Right atrium auricular region (tissue), 2 donors: ENCODE measurements at regions not wholly inside any gene's neighbourhood (a gene's known extent, or its start where the extent isn't known, plus 50 kb on each side); places are given as distances from the start of the nearest gene placed in this dataset.

Experiments
- DNase-seq: peaks from one replicate; pipeline ENCODE4 v3.0.0-alpha.2; 2019; ENCODE audit warnings: low spot score
- H3K27ac ChIP-seq, 2 donors: fragments of 200-600 bp; sonication (generic); 1 replicate in 1 of 2; 2 replicates in 1 of 2; pipeline ENCODE4 v1.5.1; 2016 to 2019
- H3K27me3 ChIP-seq, 2 donors: fragments of 200-600 bp; sonication (generic); one replicate each; pipeline versions ENCODE4 v1.5.1 to v1.6.0; 2017 to 2019
- H3K36me3 ChIP-seq: fragments of 200-600 bp; sonication (generic); one replicate; pipeline ENCODE4 v1.5.1; 2016
- H3K4me1 ChIP-seq, 2 donors: fragments of 200-600 bp; sonication (generic); one replicate each; pipeline versions ENCODE4 v1.5.1 to v1.6.0; 2017 to 2019
- H3K4me3 ChIP-seq, 2 donors: fragments of 200-600 bp; sonication (generic); 1 replicate in 1 of 2; 2 replicates in 1 of 2; pipeline ENCODE4 v1.5.1; 2017 to 2019; ENCODE audit warnings: mild to moderate bottlenecking in 1 of 2, moderate library complexity in 1 of 2
- H3K9me3 ChIP-seq, 2 donors: fragments of 200-600 bp; sonication (generic); one replicate each; pipeline ENCODE4 v1.5.1; 2019
- TF ChIP-seq, protein P1 (sequence below), 2 donors: fragments of 200-600 bp; sonication (generic); IDR thresholded peaks; one replicate each; pipeline ENCODE4 v1.5.1; 2019; ENCODE audit warnings: antibody characterized with exemption in 2 of 2

DNA sequence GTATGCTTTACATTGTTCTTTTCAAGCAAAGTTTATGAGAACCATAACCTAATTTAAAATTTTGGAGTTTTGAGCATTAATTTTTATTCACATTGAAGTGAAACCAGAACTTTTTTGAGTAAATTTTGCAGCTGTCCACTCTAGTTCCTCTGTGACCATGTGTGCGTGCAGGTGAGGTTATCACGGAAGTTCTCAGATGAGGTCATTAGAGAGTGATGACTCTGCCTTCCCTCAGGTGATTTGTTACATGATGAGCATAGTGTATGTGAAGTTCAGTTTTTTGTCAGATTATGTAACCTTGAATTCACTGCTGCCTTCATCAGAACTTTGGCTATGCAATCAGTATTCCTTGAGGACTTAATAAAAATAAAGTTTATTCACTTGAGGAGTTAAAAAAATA is 828.2 kb downstream of the ADGRL2 start:
- no peaks in the 10 kb centered on the region for H3K27me3 ChIP-seq
- no peaks in the 10 kb centered on the region for H3K36me3 ChIP-seq
- no peak overlapping the region for H3K27ac ChIP-seq
- H3K9me3 ChIP-seq, result peaks cover 0 to 19% of the 10 kb centered on the region in 2 donors
- H3K4me1 ChIP-seq, result no peaks in the 10 kb centered on the region
- TF ChIP-seq, protein P1, sequence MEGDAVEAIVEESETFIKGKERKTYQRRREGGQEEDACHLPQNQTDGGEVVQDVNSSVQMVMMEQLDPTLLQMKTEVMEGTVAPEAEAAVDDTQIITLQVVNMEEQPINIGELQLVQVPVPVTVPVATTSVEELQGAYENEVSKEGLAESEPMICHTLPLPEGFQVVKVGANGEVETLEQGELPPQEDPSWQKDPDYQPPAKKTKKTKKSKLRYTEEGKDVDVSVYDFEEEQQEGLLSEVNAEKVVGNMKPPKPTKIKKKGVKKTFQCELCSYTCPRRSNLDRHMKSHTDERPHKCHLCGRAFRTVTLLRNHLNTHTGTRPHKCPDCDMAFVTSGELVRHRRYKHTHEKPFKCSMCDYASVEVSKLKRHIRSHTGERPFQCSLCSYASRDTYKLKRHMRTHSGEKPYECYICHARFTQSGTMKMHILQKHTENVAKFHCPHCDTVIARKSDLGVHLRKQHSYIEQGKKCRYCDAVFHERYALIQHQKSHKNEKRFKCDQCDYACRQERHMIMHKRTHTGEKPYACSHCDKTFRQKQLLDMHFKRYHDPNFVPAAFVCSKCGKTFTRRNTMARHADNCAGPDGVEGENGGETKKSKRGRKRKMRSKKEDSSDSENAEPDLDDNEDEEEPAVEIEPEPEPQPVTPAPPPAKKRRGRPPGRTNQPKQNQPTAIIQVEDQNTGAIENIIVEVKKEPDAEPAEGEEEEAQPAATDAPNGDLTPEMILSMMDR (IDR thresholded peaks at IDR 0.05), result no peak
- H3K4me3 ChIP-seq, result no peak overlapping the region
- no peak for DNase-seq

DNA sequence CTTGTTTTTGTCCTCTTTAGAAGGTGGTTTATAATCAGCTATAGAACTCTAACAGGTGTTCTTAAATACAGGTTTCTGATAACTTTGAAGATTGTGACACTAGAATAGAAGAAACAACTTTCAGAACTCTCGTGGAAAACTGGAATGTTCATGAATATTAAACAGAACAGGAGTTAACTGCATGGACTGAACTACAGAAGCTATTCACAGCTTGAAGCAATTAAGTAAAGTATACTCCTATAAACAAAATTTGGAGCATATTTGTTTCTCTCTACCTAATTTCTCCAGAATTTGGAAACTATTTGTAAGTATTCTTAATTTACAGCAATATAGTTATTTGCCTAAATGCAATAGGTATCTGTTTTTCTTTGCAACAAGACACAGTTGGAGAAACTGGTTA is 824.8 kb downstream of the ADGRL2 start:
- no peak overlapping the region for H3K27ac ChIP-seq
- H3K27me3 ChIP-seq, result no peaks in the 10 kb centered on the region
- peaks cover 0 to 19% of the 10 kb centered on the region in 2 donors for H3K9me3 ChIP-seq
- H3K4me3 ChIP-seq, result no peak overlapping the region
- H3K4me1 ChIP-seq, result no peaks in the 10 kb centered on the region
- no peaks in the 10 kb centered on the region for H3K36me3 ChIP-seq
- no peak for DNase-seq
- TF ChIP-seq, protein P1 (IDR thresholded peaks at IDR 0.05), result no peak

DNA sequence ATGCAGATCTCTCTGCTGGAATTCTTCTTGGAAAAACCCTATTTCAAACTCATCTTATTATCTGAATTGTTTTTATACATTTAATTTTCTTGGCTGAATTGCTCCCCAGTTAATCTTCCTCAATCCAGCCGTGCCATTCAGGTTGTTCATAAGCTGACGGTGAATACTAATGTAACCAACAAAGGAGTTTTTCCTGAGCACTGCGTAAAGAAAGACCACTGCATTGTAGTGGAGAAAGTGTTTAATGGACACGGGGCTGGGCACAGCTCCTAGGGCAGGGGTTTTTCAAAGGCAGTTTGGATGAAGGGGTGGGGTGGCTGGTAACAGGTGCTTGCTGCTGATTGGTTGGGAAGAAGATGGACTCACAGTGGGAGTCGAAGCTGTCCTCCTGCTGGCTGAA is 820.3 kb downstream of the ADGRL2 start:
- Histone ChIP-seq H3K4me1 (no peaks in the 10 kb centered on the region), H3K27ac (no peak overlapping the region), H3K36me3 (no peaks in the 10 kb centered on the region), H3K27me3 (no peaks in the 10 kb centered on the region), H3K9me3 (peaks cover 0 to 11% of the 10 kb centered on the region in 2 donors), H3K4me3 (no peak overlapping the region)
- TF ChIP-seq, protein P1 (IDR thresholded peaks at IDR 0.05), result no peak
- DNase-seq, result no peak

DNA sequence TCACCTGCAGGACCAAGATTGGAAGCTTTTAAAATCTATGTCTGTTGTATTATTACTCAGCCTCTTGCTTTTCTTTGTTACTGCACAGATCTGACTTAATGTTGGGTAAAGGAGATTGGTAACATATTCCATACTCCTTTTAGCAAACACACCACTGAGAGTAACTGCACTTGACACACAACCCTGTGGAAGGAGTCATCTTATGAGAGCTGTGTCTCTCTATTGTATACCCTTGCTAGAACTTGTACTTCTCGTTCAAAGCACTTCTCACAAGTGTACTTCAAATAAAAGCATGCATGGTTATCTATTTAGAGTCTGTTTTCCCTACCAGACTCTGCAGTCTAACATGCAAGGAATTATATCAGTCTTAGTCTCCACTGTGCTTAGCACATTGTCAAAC is 813.4 kb downstream of the ADGRL2 start:
- Histone ChIP-seq H3K36me3 (no peaks in the 10 kb centered on the region), H3K4me3 (no peak overlapping the region), H3K27me3 (no peaks in the 10 kb centered on the region), H3K4me1 (no peaks in the 10 kb centered on the region), H3K27ac (no peak overlapping the region), H3K9me3 (no peaks in the 10 kb centered on the region)
- TF ChIP-seq, protein P1 (IDR thresholded peaks at IDR 0.05), result no peak
- no peak for DNase-seq

DNA sequence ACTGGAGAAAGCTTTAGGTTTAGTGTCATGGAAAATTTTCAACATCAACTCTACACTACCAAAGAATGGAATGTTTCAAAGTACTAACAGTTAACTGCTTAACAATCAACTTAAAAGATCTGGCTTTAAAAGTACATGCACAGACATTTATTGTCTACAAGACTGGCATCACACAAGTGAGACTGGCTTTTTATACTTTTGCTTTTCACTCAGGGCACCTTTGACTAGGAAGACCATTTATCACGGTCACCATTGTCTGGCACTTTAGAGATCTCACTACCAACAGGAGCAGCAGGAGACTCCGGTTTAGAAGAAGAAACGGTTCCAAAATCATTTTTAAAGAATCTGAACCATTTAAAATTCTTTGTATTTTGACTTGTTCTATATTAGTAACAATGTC is 812.3 kb downstream of the ADGRL2 start:
- Histone ChIP-seq H3K36me3 (no peaks in the 10 kb centered on the region), H3K4me1 (no peaks in the 10 kb centered on the region), H3K27ac (no peak overlapping the region), H3K27me3 (no peaks in the 10 kb centered on the region), H3K4me3 (no peak overlapping the region), H3K9me3 (no peaks in the 10 kb centered on the region)
- no peak for DNase-seq
- TF ChIP-seq, protein P1 (IDR thresholded peaks at IDR 0.05), result no peak

DNA sequence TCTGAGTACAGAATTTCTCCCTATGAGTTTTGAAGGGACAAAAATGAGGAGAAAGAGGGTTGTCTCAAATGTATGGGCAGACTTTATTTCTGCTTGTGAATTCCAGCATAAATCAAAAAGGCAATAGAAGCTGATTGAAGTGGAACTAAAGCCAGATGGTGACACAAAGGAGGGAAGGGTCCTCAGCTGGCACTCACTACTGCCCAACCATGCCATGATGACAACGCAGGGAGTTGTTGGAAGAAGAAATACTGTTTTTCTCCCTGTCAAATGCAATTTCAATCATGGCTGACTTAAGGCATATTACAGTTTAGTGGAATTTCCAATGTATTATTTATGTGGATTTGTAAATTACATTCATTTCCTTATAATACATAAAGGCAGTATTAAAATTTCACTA is 805.8 kb downstream of the ADGRL2 start:
- DNase-seq, result no peak
- Histone ChIP-seq H3K36me3 (no peaks in the 10 kb centered on the region), H3K4me1 (no peaks in the 10 kb centered on the region), H3K4me3 (no peak overlapping the region), H3K9me3 (no peaks in the 10 kb centered on the region), H3K27ac (no peak overlapping the region), H3K27me3 (no peaks in the 10 kb centered on the region)
- TF ChIP-seq, protein P1 (IDR thresholded peaks at IDR 0.05), result no peak
